ENCODE measurements at regions not wholly inside any gene's neighbourhood (a gene's known extent, or its start where the extent isn't known, plus 50 kb on each side); places are given as distances from the start of the nearest gene placed in this dataset.

DNA sequence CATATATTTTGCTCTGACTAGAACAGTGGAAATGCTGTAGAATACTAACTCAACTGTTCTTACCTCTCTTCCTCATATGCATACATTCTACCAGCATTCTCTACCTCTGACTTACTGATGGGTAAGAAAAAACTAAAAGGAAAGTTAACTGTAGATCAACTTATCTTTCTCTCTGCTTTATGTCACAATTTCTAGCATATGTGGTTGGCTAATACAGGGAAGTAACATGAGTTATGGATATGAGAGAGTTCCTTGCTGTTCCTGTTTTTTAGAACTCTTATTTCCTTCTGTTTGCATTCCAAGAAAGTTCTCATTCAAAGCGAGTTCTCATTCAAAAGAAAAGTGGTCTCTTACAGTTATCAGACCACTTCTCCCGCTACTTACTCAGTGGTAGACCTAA lies 226.8 kb upstream of the SGK1 start:
- TF ChIP-seq, protein P1, sequence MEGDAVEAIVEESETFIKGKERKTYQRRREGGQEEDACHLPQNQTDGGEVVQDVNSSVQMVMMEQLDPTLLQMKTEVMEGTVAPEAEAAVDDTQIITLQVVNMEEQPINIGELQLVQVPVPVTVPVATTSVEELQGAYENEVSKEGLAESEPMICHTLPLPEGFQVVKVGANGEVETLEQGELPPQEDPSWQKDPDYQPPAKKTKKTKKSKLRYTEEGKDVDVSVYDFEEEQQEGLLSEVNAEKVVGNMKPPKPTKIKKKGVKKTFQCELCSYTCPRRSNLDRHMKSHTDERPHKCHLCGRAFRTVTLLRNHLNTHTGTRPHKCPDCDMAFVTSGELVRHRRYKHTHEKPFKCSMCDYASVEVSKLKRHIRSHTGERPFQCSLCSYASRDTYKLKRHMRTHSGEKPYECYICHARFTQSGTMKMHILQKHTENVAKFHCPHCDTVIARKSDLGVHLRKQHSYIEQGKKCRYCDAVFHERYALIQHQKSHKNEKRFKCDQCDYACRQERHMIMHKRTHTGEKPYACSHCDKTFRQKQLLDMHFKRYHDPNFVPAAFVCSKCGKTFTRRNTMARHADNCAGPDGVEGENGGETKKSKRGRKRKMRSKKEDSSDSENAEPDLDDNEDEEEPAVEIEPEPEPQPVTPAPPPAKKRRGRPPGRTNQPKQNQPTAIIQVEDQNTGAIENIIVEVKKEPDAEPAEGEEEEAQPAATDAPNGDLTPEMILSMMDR (conservative IDR thresholded peaks at IDR 0.05), result no peak
- no peak for TF ChIP-seq EZH2 (IDR thresholded peaks at IDR 0.05; ENCODE audit: low read depth)
